ENCODE measurements at regions not wholly inside any gene's neighbourhood (a gene's known extent, or its start where the extent isn't known, plus 50 kb on each side); places are given as distances from the start of the nearest gene placed in this dataset.

DNA sequence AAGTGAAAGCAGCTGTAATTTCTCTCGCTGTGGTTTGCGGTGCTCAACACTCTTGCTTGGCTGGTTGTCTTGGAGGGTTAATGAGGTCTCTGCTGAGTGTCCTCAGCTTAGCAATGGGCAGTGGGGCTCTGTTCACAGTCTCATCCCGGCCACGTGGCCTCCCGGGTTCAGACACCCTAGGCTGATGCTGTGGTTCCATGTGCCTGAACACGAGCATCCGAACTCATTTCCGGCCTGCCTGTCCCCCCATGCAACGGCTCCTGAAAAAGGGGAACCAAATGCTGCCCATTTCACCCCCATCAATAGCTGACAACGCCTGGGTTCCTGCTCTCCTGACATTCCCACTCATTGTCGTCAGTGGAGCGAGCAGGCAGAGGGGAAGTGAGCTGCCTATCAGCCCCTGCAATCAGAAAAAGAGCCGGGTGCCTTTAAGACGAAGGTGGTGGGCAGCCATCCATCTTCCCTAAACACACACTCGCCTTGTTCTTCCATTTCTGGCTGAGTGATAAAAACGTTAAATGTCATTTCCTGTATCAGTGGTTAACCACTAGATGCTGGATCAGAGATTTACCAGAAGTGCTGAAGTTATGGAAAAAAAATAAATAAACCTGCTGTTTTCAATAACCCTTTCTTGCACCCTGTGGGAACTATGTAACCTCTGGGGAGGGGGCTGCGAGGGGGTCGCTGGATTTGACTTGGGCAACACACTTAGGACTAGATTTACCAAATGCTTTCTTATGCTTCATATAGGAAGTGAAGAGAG lies 60.3 kb upstream of the BCL2L14 start:
- peaks cover 12% of the 10 kb centered on the region for H3K9me1 ChIP-seq (ENCODE audit: insufficient read depth, low read length)
- peak overlapping the region; percentile 51 for H3K14ac ChIP-seq (replicated peaks; ENCODE audit: low read depth, low read length)
- no peaks in the 10 kb centered on the region for H3K79me1 ChIP-seq (ENCODE audit: low read depth in 1 of 2, low read length in 2 of 2)
- H3K9me3 ChIP-seq (ENCODE audit: control insufficient read depth, insufficient read depth, low read length) = no peaks in the 10 kb centered on the region
- no peaks in the 10 kb centered on the region for H3K27me3 ChIP-seq (ENCODE audit: control insufficient read depth, insufficient read depth, low read length)
- H3K18ac ChIP-seq (ENCODE audit: low read depth, low read length) = peak overlapping the region; percentile 21
- H3K9ac ChIP-seq (ENCODE audit: low read depth, low read length) = no peak overlapping the region
- 41% methylated on average over 4 of the region's 18 CpGs; no CpG with 5 or more reads in 1 of the 2 experiments for WGBS, 2 experiments (ENCODE audit: extremely low coverage in 2 of 2, insufficient read length in 1 of 2)
- H4K5ac ChIP-seq (ENCODE audit: low read depth, low read length) = peak overlapping the region; percentile 3; the same call in 1 of the 2 replicates
- H4K8ac ChIP-seq (ENCODE audit: low read depth in 2 of 2, low read length in 2 of 2) = peak overlapping the region in 1 of 2 experiments; percentile 29; a peak in 1 of 4 replicates
- no peaks in the 10 kb centered on the region for H4K20me1 ChIP-seq (ENCODE audit: insufficient read depth, low read length)
- POLR2A ChIA-PET (ENCODE audit: unreplicated experiment) = no interaction called here
- in situ Hi-C loops (cut with MboI; ENCODE audit: low sequenced_read_pairs) = no loop called here
- peak overlapping the region; percentile 12 for H2AK9ac ChIP-seq (replicated peaks; ENCODE audit: low read depth, low read length, poor library complexity)
- dilution Hi-C loops (cut with HindIII; ENCODE audit: low sequenced_read_pairs, unreplicated experiment) = no loop called here
- H2BK5ac ChIP-seq (ENCODE audit: low read depth, low read length, poor library complexity, severe bottlenecking) = no peak overlapping the region
- TF ChIP-seq BHLHE40 (IDR thresholded peaks at IDR 0.05; ENCODE audit: low read depth, low read length) (no peak), POLR2A (IDR thresholded peaks at IDR 0.05; ENCODE audit: low read depth, low read length) (no peak), RCOR1 (IDR thresholded peaks at IDR 0.05; ENCODE audit: insufficient replicate concordance, low read length) (no peak), RFX5 (IDR thresholded peaks at IDR 0.05; ENCODE audit: low read depth, low read length) (no peak), CEBPB (IDR thresholded peaks at IDR 0.05; ENCODE audit: low read depth, low read length) (no peak), MXI1 (IDR thresholded peaks at IDR 0.05; ENCODE audit: borderline replicate concordance, low read depth, low read length) (no peak)
- ATAC-seq (ENCODE audit: low read depth) (peak; percentile 32; the same call in 1 of the 2 replicates), DNase-seq (peak; percentile 61)
- H3K23ac ChIP-seq (ENCODE audit: low read depth, low read length) = no peak overlapping the region
- CTCF ChIA-PET = no interaction called here
- H4K91ac ChIP-seq (ENCODE audit: insufficient read depth, low read depth, low read length) = peak overlapping the region; percentile 40; the same call in 1 of the 2 replicates
- H3K27ac ChIP-seq (ENCODE audit: insufficient read depth, low read length) = no peak overlapping the region
- no peaks in the 10 kb centered on the region for H3K36me3 ChIP-seq (ENCODE audit: control insufficient read depth, insufficient read depth, low read length)
- 0 out of 3 replicates have a peak overlapping the region, but pooled peaks have one; percentile 7 for H2BK15ac ChIP-seq (ENCODE audit: low read depth, low read length)
- peak overlapping the region; percentile 3; the same call in 1 of the 2 replicates for H2BK20ac ChIP-seq (ENCODE audit: low read depth, low read length)
- H3K4me2 ChIP-seq (ENCODE audit: low read depth, low read length) = peak overlapping the region; percentile 22; the same call in 1 of the 2 replicates
- H3K56ac ChIP-seq (ENCODE audit: extremely low read depth, insufficient read depth, low read length) = no peak overlapping the region
- H3K4me1 ChIP-seq (ENCODE audit: control insufficient read depth, insufficient read depth, low read length) = peaks cover 7% of the 10 kb centered on the region
- no peak overlapping the region for H3K4me3 ChIP-seq (ENCODE audit: insufficient read depth, low read depth, low read length)
- no TSS peak for BruUV-seq (replicated peaks)
- peak overlapping the region; percentile 63; the same call in 1 of the 2 replicates for H3K4ac ChIP-seq (ENCODE audit: low read depth, low read length)
- intact Hi-C loops (cut with micrococcal nuclease) = no loop called here
- H2AFZ ChIP-seq (replicated peaks; ENCODE audit: low read length, poor library complexity) = peak overlapping the region; percentile 84
- H2BK120ac ChIP-seq (ENCODE audit: low read depth, low read length) = peak overlapping the region; percentile 79
- peak overlapping the region; percentile 44; the same call in 1 of the 2 replicates for H2AK5ac ChIP-seq (ENCODE audit: low read depth, low read length)

Data from IMR-90 (cell line).